H9 (cell line): ENCODE measurements at regions not wholly inside any gene's neighbourhood (a gene's known extent, or its start where the extent isn't known, plus 50 kb on each side); places are given as distances from the start of the nearest gene placed in this dataset.

Source experiments
- DNase-seq: peaks from one replicate; pipeline ENCODE4 v3.0.0-alpha.2; 2017
- H2AFZ ChIP-seq: one replicate; pipeline ENCODE4 v1.6.1; 2013; ENCODE audit warnings: mild to moderate bottlenecking, low read length, control low read depth, moderate library complexity
- H2AK5ac ChIP-seq: 2 replicates; pipeline ENCODE4 v1.6.1; 2013; ENCODE audit warnings: low read length, control low read depth, mixed read lengths; ENCODE audit not compliant: insufficient read length
- H2BK120ac ChIP-seq: one replicate; pipeline ENCODE4 v1.6.1; 2013; ENCODE audit warnings: low read depth, mild to moderate bottlenecking, low read length, control low read depth, inconsistent platforms; ENCODE audit not compliant: poor library complexity, severe bottlenecking
- H2BK12ac ChIP-seq: 2 replicates; pipeline ENCODE4 v1.6.1; 2013; ENCODE audit warnings: low read length, control low read depth, mixed read lengths, low read depth; ENCODE audit not compliant: insufficient read length
- H2BK15ac ChIP-seq: 2 replicates; pipeline ENCODE4 v1.6.1; 2013; ENCODE audit warnings: low read depth, low read length, control low read depth
- H2BK20ac ChIP-seq: one replicate; pipeline ENCODE4 v1.6.1; 2013; ENCODE audit warnings: low read depth, mild to moderate bottlenecking, low read length, control low read depth, inconsistent platforms; ENCODE audit not compliant: poor library complexity, severe bottlenecking
- H2BK5ac ChIP-seq: 2 replicates; pipeline ENCODE4 v1.6.1; 2013; ENCODE audit warnings: low read length, control low read depth, mixed read lengths; ENCODE audit not compliant: insufficient read length
- H3K14ac ChIP-seq: 2 replicates; pipeline ENCODE4 v1.6.1; 2013; ENCODE audit warnings: low read length, control low read depth; ENCODE audit not compliant: insufficient read depth
- H3K18ac ChIP-seq: 2 replicates; pipeline ENCODE4 v1.6.1; 2013; ENCODE audit warnings: low read depth, mild to moderate bottlenecking, mixed read lengths, low read length, control low read depth; ENCODE audit not compliant: insufficient read length
- H3K23ac ChIP-seq: 2 replicates; pipeline ENCODE4 v1.6.1; 2013; ENCODE audit warnings: low read length, control low read depth, mixed read lengths, low read depth; ENCODE audit not compliant: insufficient read length
- H3K23me2 ChIP-seq: 2 replicates; pipeline ENCODE4 v1.6.1; 2013; ENCODE audit warnings: low read depth, mild to moderate bottlenecking, mixed read lengths, low read length, control low read depth; ENCODE audit not compliant: insufficient read length, poor library complexity, severe bottlenecking
- H3K27ac ChIP-seq: 2 replicates; pipeline ENCODE4 v1.5.1; 2013; ENCODE audit warnings: low read length, control low read depth, mixed read lengths, low read depth; ENCODE audit not compliant: insufficient read length
- H3K27me3 ChIP-seq: 2 replicates; pipeline ENCODE4 v1.6.1; 2013; ENCODE audit warnings: low read length, control low read depth, inconsistent platforms; ENCODE audit not compliant: insufficient read depth
- H3K4ac ChIP-seq: 2 replicates; pipeline ENCODE4 v1.6.1; 2013; ENCODE audit warnings: low read depth, mild to moderate bottlenecking, control low read depth, inconsistent platforms, low read length, moderate library complexity
- H3K4me1 ChIP-seq: 2 replicates; pipeline ENCODE4 v1.6.1; 2013; ENCODE audit warnings: low read length, control low read depth, inconsistent platforms; ENCODE audit not compliant: insufficient read depth
- H3K4me2 ChIP-seq: 2 replicates; pipeline ENCODE4 v1.6.1; 2013; ENCODE audit warnings: low read length, control low read depth, mixed read lengths; ENCODE audit not compliant: insufficient read length, insufficient read depth
- H3K56ac ChIP-seq: 2 replicates; pipeline ENCODE4 v1.6.1; 2013; ENCODE audit warnings: low read depth, mild to moderate bottlenecking, mixed read lengths, low read length, control low read depth; ENCODE audit not compliant: insufficient read length
- H3K79me1 ChIP-seq: 2 replicates; pipeline ENCODE4 v1.6.1; 2013; ENCODE audit warnings: low read depth, mild to moderate bottlenecking, moderate library complexity, low read length, control low read depth, inconsistent platforms; ENCODE audit not compliant: insufficient read depth, poor library complexity, severe bottlenecking
- H3K79me2 ChIP-seq: 2 replicates; pipeline ENCODE4 v1.6.1; 2013; ENCODE audit warnings: low read length, control low read depth, inconsistent platforms; ENCODE audit not compliant: insufficient read depth
- H3K9ac ChIP-seq: 2 replicates; pipeline ENCODE4 v1.6.1; 2013; ENCODE audit warnings: low read length, control low read depth, mixed read lengths; ENCODE audit not compliant: insufficient read length; ENCODE audit errors: extremely low read depth
- H3K9me3 ChIP-seq: one replicate; pipeline ENCODE4 v1.6.1; 2013; ENCODE audit warnings: low read depth, low read length, inconsistent platforms; ENCODE audit not compliant: control insufficient read depth
- H3T11ph ChIP-seq: one replicate; pipeline ENCODE4 v1.6.1; 2013; ENCODE audit warnings: mild to moderate bottlenecking, low read length, control low read depth, inconsistent platforms
- H4K20me1 ChIP-seq: one replicate; pipeline ENCODE4 v1.6.1; 2013; ENCODE audit not compliant: control insufficient read depth, insufficient read length, insufficient read depth
- H4K5ac ChIP-seq: 2 replicates; pipeline ENCODE4 v1.6.1; 2013; ENCODE audit warnings: low read depth, mild to moderate bottlenecking, mixed read lengths, low read length, control low read depth; ENCODE audit not compliant: insufficient read length
- H4K8ac ChIP-seq: replicated peaks from 2 replicates; pipeline ENCODE4 v1.6.1; 2013; ENCODE audit warnings: low read length, control low read depth, mixed read lengths, low read depth; ENCODE audit not compliant: insufficient read length
- H4K91ac ChIP-seq: 2 replicates; pipeline ENCODE4 v1.6.1; 2013; ENCODE audit warnings: low read depth, mild to moderate bottlenecking, moderate library complexity, mixed read lengths, low read length, control low read depth; ENCODE audit not compliant: insufficient read length
- H3K27ac Mint-ChIP-seq, 3 experiments: 2 replicates in 2 of 3; 3 replicates in 1 of 3; pipeline ENCODE4 v1.8.0; 2020 to 2021; ENCODE audit warnings: mixed read lengths in 3 of 3, mild to moderate bottlenecking in 1 of 3, moderate library complexity in 1 of 3
- H3K27me3 Mint-ChIP-seq: 2 replicates; pipeline ENCODE4 v1.8.0; 2021; ENCODE audit warnings: low read depth, mild to moderate bottlenecking, moderate library complexity, mixed read lengths
- H3K36me3 Mint-ChIP-seq, 3 experiments: 2 replicates in 2 of 3; 3 replicates in 1 of 3; pipeline ENCODE4 v1.8.0; 2020 to 2021; ENCODE audit warnings: low read depth in 3 of 3, mixed read lengths in 3 of 3; ENCODE audit not compliant: insufficient read depth in 1 of 3
- H3K4me1 Mint-ChIP-seq, 2 experiments: 2 replicates each; pipeline ENCODE4 v1.8.0; 2020; ENCODE audit warnings: mixed read lengths in 2 of 2
- H3K4me3 Mint-ChIP-seq, 2 experiments: 2 replicates in 1 of 2; 3 replicates in 1 of 2; pipeline ENCODE4 v1.8.0; 2020 to 2021; ENCODE audit warnings: mild to moderate bottlenecking in 2 of 2, mixed read lengths in 2 of 2, moderate library complexity in 1 of 2
- H3K9me3 Mint-ChIP-seq, 2 experiments: 2 replicates in 1 of 2; 3 replicates in 1 of 2; pipeline ENCODE4 v1.8.0; 2020; ENCODE audit warnings: mild to moderate bottlenecking in 2 of 2, mixed read lengths in 2 of 2, moderate library complexity in 1 of 2
- CTCF ChIP-seq: fragments of 200-600 bp; sonication (generic); conservative IDR thresholded peaks from 3 replicates; pipeline ENCODE4 v1.8.0; 2021; ENCODE audit warnings: antibody characterized with exemption, mild to moderate bottlenecking
- WGBS: extraction: QIAGEN DNeasy Blood & Tissue Kit; methylation state at CpG from one replicate; pipeline ENCODE4 v1.1.7; 2013; ENCODE audit warnings: missing lambda C conversion rate, low lambda C conversion rate, mixed read lengths; ENCODE audit not compliant: insufficient read length; ENCODE audit errors: extremely low coverage; 5-methylcytosine and 5-hydroxymethylcytosine counted together

GRCh38 chr6:104638841-104639290 lies 220.9 kb downstream of the HACE1 start:
- H3K56ac ChIP-seq, result no peak overlapping the region
- H3K23me2 ChIP-seq, result no peaks in the 10 kb centered on the region
- H4K5ac ChIP-seq, result no peak overlapping the region
- Mint-ChIP-seq H3K27ac (no peak overlapping the region), H3K4me1 (peaks cover 3 to 7% of the 10 kb centered on the region in 2 experiments; a peak in 2 of 4 replicates), H3K9me3 (no peaks in the 10 kb centered on the region), H3K4me3 (no peak overlapping the region), H3K27me3 (no peaks in the 10 kb centered on the region), H3K36me3 (peaks cover 0 to 2% (median 0%) of the 10 kb centered on the region in 3 experiments; a peak in 1 of 7 replicates)
- WGBS, result no CpG with 5 or more reads among the region's 4 CpGs
- no peak overlapping the region for H4K8ac ChIP-seq
- H4K91ac ChIP-seq, result no peak overlapping the region
- H3K9me3 ChIP-seq, result no peaks in the 10 kb centered on the region
- no peaks in the 10 kb centered on the region for H3K79me1 ChIP-seq
- no peak overlapping the region for H3K9ac ChIP-seq
- no peaks in the 10 kb centered on the region for H3K79me2 ChIP-seq
- H2AFZ ChIP-seq, result no peak overlapping the region
- no peaks in the 10 kb centered on the region for H4K20me1 ChIP-seq
- no peak overlapping the region for H2BK20ac ChIP-seq
- H3K27me3 ChIP-seq, result no peaks in the 10 kb centered on the region
- no peak overlapping the region for H3K4me2 ChIP-seq
- H2BK15ac ChIP-seq, result no peak overlapping the region
- H2BK12ac ChIP-seq, result no peak overlapping the region
- H3K18ac ChIP-seq, result no peak overlapping the region
- no peak overlapping the region for H2AK5ac ChIP-seq
- H2BK120ac ChIP-seq, result no peak overlapping the region
- no peaks in the 10 kb centered on the region for H3K4me1 ChIP-seq
- no peak for TF ChIP-seq CTCF
- no peak overlapping the region for H3K14ac ChIP-seq
- DNase-seq, result no peak
- H3K4ac ChIP-seq, result no peak overlapping the region
- H3K23ac ChIP-seq, result no peak overlapping the region
- H3K27ac ChIP-seq, result no peak overlapping the region
- H3T11ph ChIP-seq, result no peak overlapping the region
- H2BK5ac ChIP-seq, result no peak overlapping the region
